GM20000 (cell line): ENCODE measurements at regions not wholly inside any gene's neighbourhood (a gene's known extent, or its start where the extent isn't known, plus 50 kb on each side); places are given as distances from the start of the nearest gene placed in this dataset.

Source experiments
- DNase-seq: peaks from one replicate; pipeline ENCODE4 v3.0.0; 2012; ENCODE audit warnings: low spot score
- TF ChIP-seq, protein P1 (sequence below): IDR thresholded peaks from 2 replicates; pipeline ENCODE4 v1.5.1; 2012; ENCODE audit warnings: mild to moderate bottlenecking, control low read depth; ENCODE audit errors: extremely low read depth, missing control alignments

- no peak for DNase-seq
- TF ChIP-seq, protein P1, sequence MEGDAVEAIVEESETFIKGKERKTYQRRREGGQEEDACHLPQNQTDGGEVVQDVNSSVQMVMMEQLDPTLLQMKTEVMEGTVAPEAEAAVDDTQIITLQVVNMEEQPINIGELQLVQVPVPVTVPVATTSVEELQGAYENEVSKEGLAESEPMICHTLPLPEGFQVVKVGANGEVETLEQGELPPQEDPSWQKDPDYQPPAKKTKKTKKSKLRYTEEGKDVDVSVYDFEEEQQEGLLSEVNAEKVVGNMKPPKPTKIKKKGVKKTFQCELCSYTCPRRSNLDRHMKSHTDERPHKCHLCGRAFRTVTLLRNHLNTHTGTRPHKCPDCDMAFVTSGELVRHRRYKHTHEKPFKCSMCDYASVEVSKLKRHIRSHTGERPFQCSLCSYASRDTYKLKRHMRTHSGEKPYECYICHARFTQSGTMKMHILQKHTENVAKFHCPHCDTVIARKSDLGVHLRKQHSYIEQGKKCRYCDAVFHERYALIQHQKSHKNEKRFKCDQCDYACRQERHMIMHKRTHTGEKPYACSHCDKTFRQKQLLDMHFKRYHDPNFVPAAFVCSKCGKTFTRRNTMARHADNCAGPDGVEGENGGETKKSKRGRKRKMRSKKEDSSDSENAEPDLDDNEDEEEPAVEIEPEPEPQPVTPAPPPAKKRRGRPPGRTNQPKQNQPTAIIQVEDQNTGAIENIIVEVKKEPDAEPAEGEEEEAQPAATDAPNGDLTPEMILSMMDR: no peak
Measured at GRCh38 chr12:42677461-42677860, 87.9 kb upstream of the PRICKLE1 start.

- TF ChIP-seq, protein P1: no peak
- no peak for DNase-seq
Measured at GRCh38 chr12:42673535-42673934, 84.0 kb upstream of the PRICKLE1 start.

DNA sequence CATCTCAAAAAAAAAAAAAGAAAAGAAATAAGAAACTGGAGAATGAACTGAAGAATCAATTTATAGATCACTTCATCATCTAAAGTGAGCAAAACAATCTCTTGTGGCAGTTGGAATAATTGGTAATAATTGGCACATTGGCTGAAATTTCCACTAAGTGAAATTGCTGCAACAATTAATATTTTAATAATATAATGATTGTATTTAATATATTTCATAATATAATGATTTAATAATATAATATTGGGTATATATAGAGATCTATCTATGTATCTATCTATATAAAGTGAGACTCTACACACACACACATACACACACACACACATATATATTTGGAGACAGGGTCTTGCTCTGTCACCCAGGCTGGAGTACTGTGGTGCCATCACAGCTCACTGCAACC lies 81.2 kb upstream of the PRICKLE1 start:
- DNase-seq: no peak
- TF ChIP-seq, protein P1: no peak

- TF ChIP-seq, protein P1: no peak
- DNase-seq: no peak
Measured at GRCh38 chr12:42669553-42669952, 80.0 kb upstream of the PRICKLE1 start.

DNA sequence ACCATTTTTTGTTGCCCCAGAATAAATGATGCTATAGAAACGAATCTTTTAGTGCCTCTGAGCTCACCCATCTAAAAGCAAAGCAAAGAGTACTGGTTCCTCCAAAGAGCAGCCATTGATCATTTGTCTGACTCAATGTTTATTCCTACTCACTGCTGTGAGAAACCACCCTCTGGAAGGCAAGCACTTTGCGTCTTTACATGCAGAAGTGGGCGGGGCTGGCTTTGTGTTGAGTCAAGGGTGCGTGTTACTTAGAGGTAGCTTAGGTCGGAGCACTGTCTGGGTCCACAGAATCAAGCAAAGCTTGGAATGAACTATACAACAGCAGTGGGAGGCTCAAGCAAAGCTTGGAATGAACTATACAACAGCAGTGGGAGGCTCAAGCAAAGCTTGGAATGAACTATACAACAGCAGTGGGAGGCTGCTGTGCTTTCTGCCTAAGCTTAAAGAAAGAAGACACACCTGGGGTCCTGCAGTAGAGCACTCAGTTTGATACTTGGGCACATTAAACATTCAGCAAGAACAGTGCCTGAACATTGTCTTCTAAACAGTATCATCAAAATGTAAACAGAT lies 77.2 kb upstream of the PRICKLE1 start:
- DNase-seq: no peak
- TF ChIP-seq, protein P1: no peak

- TF ChIP-seq, protein P1: no peak
- no peak for DNase-seq
Measured at GRCh38 chr12:42663621-42664020, 74.1 kb upstream of the PRICKLE1 start.

DNA sequence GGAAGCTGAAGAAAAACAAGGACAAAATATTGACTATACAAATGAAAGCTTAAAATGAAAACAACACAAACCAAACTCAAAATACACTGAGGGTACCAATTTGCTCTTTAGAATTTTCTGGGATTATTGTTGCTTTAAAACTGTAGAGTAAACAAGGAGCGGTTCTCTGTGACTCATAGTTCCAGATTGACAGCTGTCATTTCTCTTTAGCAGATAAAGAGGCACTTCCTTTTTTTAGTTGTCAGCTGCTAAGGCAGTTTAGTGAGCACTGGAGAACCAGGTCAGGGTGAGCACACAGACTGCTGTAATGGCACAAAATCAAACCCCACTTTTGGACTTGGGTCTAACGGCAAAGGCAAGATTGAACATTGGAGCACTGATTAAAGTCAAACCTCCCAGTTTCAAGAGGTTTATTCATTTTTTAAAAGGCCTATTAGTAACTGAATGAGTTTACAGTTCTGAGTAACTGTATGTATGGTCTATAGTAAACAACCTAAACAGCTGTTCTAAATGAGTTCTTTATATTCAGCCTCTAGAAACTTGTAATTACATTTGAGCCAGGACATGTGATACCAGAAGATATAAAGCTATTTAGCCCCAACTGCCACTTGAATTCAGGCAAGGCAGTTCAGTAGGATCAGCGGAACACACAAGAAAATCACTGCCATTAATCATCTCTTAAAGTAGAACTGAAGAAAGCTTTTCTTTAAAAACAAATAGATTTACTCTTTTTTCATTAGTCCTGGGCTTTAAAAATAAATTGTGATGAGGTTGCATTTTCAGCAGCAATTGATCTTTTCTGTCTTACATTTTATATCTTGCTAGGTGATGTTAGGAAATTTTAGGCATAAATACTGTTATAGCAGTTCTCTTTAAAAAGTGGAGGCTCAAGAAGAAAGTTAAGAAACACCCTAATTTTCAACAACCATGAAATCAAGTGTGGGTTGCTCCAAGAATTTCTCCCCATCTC lies 71.7 kb upstream of the PRICKLE1 start:
- TF ChIP-seq, protein P1: no peak
- DNase-seq: no peak
